ENCODE measurements at regions not wholly inside any gene's neighbourhood (a gene's known extent, or its start where the extent isn't known, plus 50 kb on each side); places are given as distances from the start of the nearest gene placed in this dataset.
"Not testable (repeated sequence)": the region's sequence is repeated elsewhere in the genome, so short reads cannot be mapped to it uniquely, and the experiment has no call there.

- no peak overlapping the region for H3K27ac ChIP-seq (ENCODE audit: low read depth, low read length, poor library complexity, severe bottlenecking)
- H3K9ac ChIP-seq (ENCODE audit: low read length), result no peak overlapping the region
- H3K4me2 ChIP-seq (ENCODE audit: low read length), result no peak overlapping the region
- no peak overlapping the region for H2AFZ ChIP-seq (ENCODE audit: low read length)
- no peaks in the 10 kb centered on the region for H3K27me3 ChIP-seq (ENCODE audit: insufficient read depth, low read length)
- H3K9me3 ChIP-seq (ENCODE audit: low read length), result no peaks in the 10 kb centered on the region
- no peaks in the 10 kb centered on the region for H3F3A ChIP-seq (ENCODE audit: insufficient read depth, low read length)
- no peaks in the 10 kb centered on the region for H4K20me1 ChIP-seq (ENCODE audit: insufficient read depth, low read length)
- TF ChIP-seq EZH2 (IDR thresholded peaks at IDR 0.05; ENCODE audit: borderline replicate concordance, low read length) (no peak), CTCF (IDR thresholded peaks at IDR 0.05; ENCODE audit: low read length) (no peak)
- H3K4me1 ChIP-seq (ENCODE audit: insufficient read depth, low read length, severe bottlenecking), result no peaks in the 10 kb centered on the region
- H3K79me2 ChIP-seq (ENCODE audit: insufficient read depth, low read length), result no peaks in the 10 kb centered on the region
- H3K9me2 ChIP-seq (ENCODE audit: low read depth, low read length), result no peaks in the 10 kb centered on the region
- no peaks in the 10 kb centered on the region for H3K36me3 ChIP-seq (ENCODE audit: insufficient read depth, low read length)
- no peak overlapping the region for H3K4me3 ChIP-seq (ENCODE audit: low read depth, low read length, poor library complexity, severe bottlenecking)
Measured at GRCh38 chr3:157585386-157585785, 82.2 kb upstream of the VEPH1 start.

- no peaks in the 10 kb centered on the region for H4K20me1 ChIP-seq (ENCODE audit: insufficient read depth, low read length)
- no peaks in the 10 kb centered on the region for H3K27me3 ChIP-seq (ENCODE audit: insufficient read depth, low read length)
- H3K9me2 ChIP-seq (ENCODE audit: low read depth, low read length), result no peaks in the 10 kb centered on the region
- no peaks in the 10 kb centered on the region for H3K9me3 ChIP-seq (ENCODE audit: low read length)
- H3K4me2 ChIP-seq (ENCODE audit: low read length), result no peak overlapping the region
- no peaks in the 10 kb centered on the region for H3K4me1 ChIP-seq (ENCODE audit: insufficient read depth, low read length, severe bottlenecking)
- no peak for TF ChIP-seq EZH2 (IDR thresholded peaks at IDR 0.05; ENCODE audit: borderline replicate concordance, low read length)
- TF ChIP-seq CTCF (IDR thresholded peaks at IDR 0.05; ENCODE audit: low read length), result no peak
- H3K27ac ChIP-seq (ENCODE audit: low read depth, low read length, poor library complexity, severe bottlenecking), result no peak overlapping the region
- no peak overlapping the region for H3K4me3 ChIP-seq (ENCODE audit: low read depth, low read length, poor library complexity, severe bottlenecking)
- no peak overlapping the region for H2AFZ ChIP-seq (ENCODE audit: low read length)
- H3F3A ChIP-seq (ENCODE audit: insufficient read depth, low read length), result no peaks in the 10 kb centered on the region
- no peak overlapping the region for H3K9ac ChIP-seq (ENCODE audit: low read length)
- no peaks in the 10 kb centered on the region for H3K36me3 ChIP-seq (ENCODE audit: insufficient read depth, low read length)
- no peaks in the 10 kb centered on the region for H3K79me2 ChIP-seq (ENCODE audit: insufficient read depth, low read length)
Measured at GRCh38 chr3:157582637-157582973, 79.4 kb upstream of the VEPH1 start.

- H3K36me3 ChIP-seq (ENCODE audit: insufficient read depth, low read length); H3K9ac ChIP-seq (ENCODE audit: low read length); H2AFZ ChIP-seq (ENCODE audit: low read length); H3K27ac ChIP-seq (ENCODE audit: low read depth, low read length, poor library complexity, severe bottlenecking); H3K9me3 ChIP-seq (ENCODE audit: low read length); H3K4me2 ChIP-seq (ENCODE audit: low read length); H3K79me2 ChIP-seq (ENCODE audit: insufficient read depth, low read length); H4K20me1 ChIP-seq (ENCODE audit: insufficient read depth, low read length); H3K9me2 ChIP-seq (ENCODE audit: low read depth, low read length); H3K4me1 ChIP-seq (ENCODE audit: insufficient read depth, low read length, severe bottlenecking); H3K4me3 ChIP-seq (ENCODE audit: low read depth, low read length, poor library complexity, severe bottlenecking); H3K27me3 ChIP-seq (ENCODE audit: insufficient read depth, low read length); H3F3A ChIP-seq (ENCODE audit: insufficient read depth, low read length): not testable (repeated sequence)
- peak; percentile 39 for TF ChIP-seq CTCF (IDR thresholded peaks at IDR 0.05; ENCODE audit: low read length)
Measured at GRCh38 chr3:157581956-157582636, 78.9 kb upstream of the VEPH1 start.
